22Rv1 (cell line): ENCODE measurements at regions not wholly inside any gene's neighbourhood (a gene's known extent, or its start where the extent isn't known, plus 50 kb on each side); places are given as distances from the start of the nearest gene placed in this dataset.

ENCODE experiments used
- ZFX ChIP-seq: fragments of 450-650 bp; IDR thresholded peaks from 2 replicates; pipeline ENCODE4 v1.6.1; 2017; ENCODE audit warnings: antibody characterized with exemption, borderline replicate concordance
- TF ChIP-seq, protein P1 (sequence below): fragments of 450-650 bp; IDR thresholded peaks from 2 replicates; pipeline ENCODE4 v1.5.1; 2017; ENCODE audit warnings: mild to moderate bottlenecking

DNA sequence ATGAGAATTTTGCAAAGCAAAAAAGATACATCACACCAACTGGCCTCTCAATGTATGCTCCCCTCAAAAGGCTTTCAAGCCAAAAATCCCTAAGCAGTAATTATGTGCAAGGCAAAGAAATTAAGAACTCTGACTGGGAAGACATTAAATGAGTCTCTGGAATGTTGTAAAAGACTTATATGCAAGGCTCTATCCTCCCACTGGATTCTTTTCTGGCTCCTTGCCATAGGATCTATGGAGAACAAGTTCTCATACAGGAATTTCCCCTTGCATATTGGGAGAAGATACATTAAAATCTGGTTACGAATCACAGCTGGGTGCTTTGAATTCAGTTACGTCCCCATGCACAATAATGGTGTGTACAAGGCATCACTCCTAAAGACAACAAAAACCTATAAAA, 73.4 kb upstream of the ATL2 start:
- TF ChIP-seq, protein P1, sequence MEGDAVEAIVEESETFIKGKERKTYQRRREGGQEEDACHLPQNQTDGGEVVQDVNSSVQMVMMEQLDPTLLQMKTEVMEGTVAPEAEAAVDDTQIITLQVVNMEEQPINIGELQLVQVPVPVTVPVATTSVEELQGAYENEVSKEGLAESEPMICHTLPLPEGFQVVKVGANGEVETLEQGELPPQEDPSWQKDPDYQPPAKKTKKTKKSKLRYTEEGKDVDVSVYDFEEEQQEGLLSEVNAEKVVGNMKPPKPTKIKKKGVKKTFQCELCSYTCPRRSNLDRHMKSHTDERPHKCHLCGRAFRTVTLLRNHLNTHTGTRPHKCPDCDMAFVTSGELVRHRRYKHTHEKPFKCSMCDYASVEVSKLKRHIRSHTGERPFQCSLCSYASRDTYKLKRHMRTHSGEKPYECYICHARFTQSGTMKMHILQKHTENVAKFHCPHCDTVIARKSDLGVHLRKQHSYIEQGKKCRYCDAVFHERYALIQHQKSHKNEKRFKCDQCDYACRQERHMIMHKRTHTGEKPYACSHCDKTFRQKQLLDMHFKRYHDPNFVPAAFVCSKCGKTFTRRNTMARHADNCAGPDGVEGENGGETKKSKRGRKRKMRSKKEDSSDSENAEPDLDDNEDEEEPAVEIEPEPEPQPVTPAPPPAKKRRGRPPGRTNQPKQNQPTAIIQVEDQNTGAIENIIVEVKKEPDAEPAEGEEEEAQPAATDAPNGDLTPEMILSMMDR = no peak
- TF ChIP-seq ZFX = no peak
